HL-60 (cell line): ENCODE measurements at regions not wholly inside any gene's neighbourhood (a gene's known extent, or its start where the extent isn't known, plus 50 kb on each side); places are given as distances from the start of the nearest gene placed in this dataset.

ENCODE experiments used
- DNase-seq, 2 experiments: peaks; one replicate each; pipeline ENCODE4 v3.0.0-alpha.2; 2010 to 2020; ENCODE audit warnings: low read depth in 1 of 2, low spot score in 1 of 2
- H3K27ac ChIP-seq: fragments of 250-450 bp; sonication (Bioruptor Pico); replicated peaks from 2 replicates; pipeline ENCODE4 v1.5.1; 2020; ENCODE audit warnings: mild to moderate bottlenecking, moderate library complexity
- H3K27me3 ChIP-seq: fragments of 250-450 bp; sonication (Bioruptor Pico); 2 replicates; pipeline ENCODE4 v1.5.1; 2021; ENCODE audit warnings: mild to moderate bottlenecking, moderate library complexity; ENCODE audit not compliant: insufficient read depth, poor library complexity, severe bottlenecking
- H3K4me3 ChIP-seq: replicated peaks from 2 replicates; pipeline ENCODE4 v1.5.1; 2011; ENCODE audit warnings: mild to moderate bottlenecking, control low read depth, low read length; ENCODE audit not compliant: insufficient read depth
- CTCF ChIP-seq: IDR thresholded peaks from one replicate; pipeline ENCODE4 v1.5.1; 2011; ENCODE audit warnings: low read length, control low read depth, inconsistent platforms; ENCODE audit not compliant: insufficient read depth
- GABPA ChIP-seq: IDR thresholded peaks from 2 replicates; pipeline ENCODE4 v1.6.1; 2012; ENCODE audit warnings: low read depth
- POLR2AphosphoS5 ChIP-seq: IDR thresholded peaks from 2 replicates; pipeline ENCODE4 v1.6.1; 2012; ENCODE audit warnings: low read depth
- REST ChIP-seq: IDR thresholded peaks from 2 replicates; pipeline ENCODE4 v1.6.1; 2012; ENCODE audit warnings: low read depth; ENCODE audit not compliant: insufficient replicate concordance
- SPI1 ChIP-seq: IDR thresholded peaks from 2 replicates; pipeline ENCODE4 v1.6.1; 2012; ENCODE audit warnings: low read depth, mild to moderate bottlenecking, borderline replicate concordance

- no peak overlapping the region for H3K4me3 ChIP-seq
- no peak for DNase-seq
- no peak for TF ChIP-seq GABPA
- no peak for TF ChIP-seq REST
- no peak for TF ChIP-seq SPI1
- no peak for TF ChIP-seq POLR2AphosphoS5
- no peak for TF ChIP-seq CTCF
- no peak overlapping the region for H3K27ac ChIP-seq
- peaks cover 4% of the 10 kb centered on the region for H3K27me3 ChIP-seq
These were observed 53.5 kb upstream of the APCDD1L start for GRCh38 chr20:58568483-58569240.

- DNase-seq, result no peak
- Histone ChIP-seq H3K27me3 (peaks cover 4% of the 10 kb centered on the region), H3K27ac (no peak overlapping the region), H3K4me3 (no peak overlapping the region)
- TF ChIP-seq REST (no peak), CTCF (no peak), GABPA (no peak), SPI1 (no peak), POLR2AphosphoS5 (no peak)
These were observed 52.9 kb upstream of the APCDD1L start for GRCh38 chr20:58568126-58568482.

GRCh38 chr20:58567437-58567836 lies 52.2 kb upstream of the APCDD1L start:
- Histone ChIP-seq H3K27me3 (peaks cover 4% of the 10 kb centered on the region), H3K27ac (no peak overlapping the region), H3K4me3 (no peak overlapping the region)
- no peak for DNase-seq
- TF ChIP-seq REST, result no peak
- TF ChIP-seq GABPA, result no peak
- TF ChIP-seq POLR2AphosphoS5, result no peak
- TF ChIP-seq CTCF, result no peak
- TF ChIP-seq SPI1, result no peak
